ENCODE measurements at regions not wholly inside any gene's neighbourhood (a gene's known extent, or its start where the extent isn't known, plus 50 kb on each side); places are given as distances from the start of the nearest gene placed in this dataset.

DNA sequence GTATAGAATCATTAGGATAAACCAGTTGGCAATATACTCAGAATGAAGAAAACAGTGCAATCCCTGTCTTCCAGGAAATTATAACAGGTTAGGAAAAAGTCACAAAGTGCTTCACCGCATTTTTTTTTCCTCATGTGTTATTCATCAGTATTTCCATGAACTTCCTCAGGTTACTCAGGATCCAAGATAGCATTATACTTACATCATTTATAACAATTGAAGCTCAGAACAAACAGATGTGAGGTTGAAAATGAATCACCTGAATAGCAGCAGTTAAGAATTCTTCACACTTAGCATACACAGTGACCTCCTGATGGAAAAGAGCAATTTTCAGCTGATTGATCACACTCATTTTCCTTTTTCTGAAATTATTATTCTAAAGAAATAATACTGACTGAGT, 1040.7 kb upstream of the B3GALT2 start:
- ATAC-seq (no peak), DNase-seq (ENCODE audit: low read depth, low spot score) (no peak)
- ChIA-PET RAD21 (ENCODE audit: low non-redundant PET in 1 of 2, low total read pairs in 2 of 2, uncharacterized antibody in 2 of 2, unreplicated experiment in 2 of 2) (no interaction called here), CTCF (no interaction called here), POLR2A (no interaction called here)
- Histone ChIP-seq H3K36me3 (ENCODE audit: control insufficient read depth in 1 of 2, insufficient read depth in 2 of 2, low read length in 2 of 2) (no peaks in the 10 kb centered on the region), H2AFZ (ENCODE audit: low read depth, low read length, poor library complexity, severe bottlenecking) (no peak overlapping the region), H3K9ac (ENCODE audit: low read length) (no peak overlapping the region), H3K4me2 (ENCODE audit: low read length) (no peak overlapping the region), H3K27me3 (ENCODE audit: insufficient read depth, low read length) (no peaks in the 10 kb centered on the region), H3K9me2 (ENCODE audit: insufficient read depth) (no peaks in the 10 kb centered on the region), H3K79me2 (ENCODE audit: insufficient read depth, low read length) (no peaks in the 10 kb centered on the region), H3K4me1 (ENCODE audit: control insufficient read depth in 1 of 2, insufficient read depth in 2 of 2, low read length in 2 of 2) (no peaks in the 10 kb centered on the region), H3K4me3 (replicated peaks in 1 of 2; ENCODE audit: low read depth in 1 of 2, low read length in 2 of 2) (no peak overlapping the region), H4K20me1 (ENCODE audit: insufficient read depth) (no peaks in the 10 kb centered on the region), H3K9me3 (ENCODE audit: control insufficient read depth in 1 of 2, insufficient read depth in 1 of 2, low read depth in 1 of 2, low read length in 2 of 2) (no peaks in the 10 kb centered on the region), H3K27ac (ENCODE audit: low read depth, low read length) (no peak overlapping the region)
- no TSS peak for BruUV-seq (replicated peaks)
- intact Hi-C loops (cut with micrococcal nuclease), result no loop called here
- TF ChIP-seq SP1 (IDR thresholded peaks at IDR 0.05; ENCODE audit: low read depth), result no peak
- TF ChIP-seq, protein P1, sequence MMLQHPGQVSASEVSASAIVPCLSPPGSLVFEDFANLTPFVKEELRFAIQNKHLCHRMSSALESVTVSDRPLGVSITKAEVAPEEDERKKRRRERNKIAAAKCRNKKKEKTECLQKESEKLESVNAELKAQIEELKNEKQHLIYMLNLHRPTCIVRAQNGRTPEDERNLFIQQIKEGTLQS (IDR thresholded peaks at IDR 0.05), result no peak
- TF ChIP-seq TCF7L2 (IDR thresholded peaks at IDR 0.05; ENCODE audit: borderline replicate concordance, extremely low read depth, insufficient read depth, insufficient read length), result no peak
- TF ChIP-seq POLR2A (IDR thresholded peaks at IDR 0.05; ENCODE audit: borderline replicate concordance, extremely low read depth, insufficient read depth, insufficient read length), result no peak
- TF ChIP-seq ZFX (IDR thresholded peaks at IDR 0.05), result no peak
- TF ChIP-seq, protein P2, sequence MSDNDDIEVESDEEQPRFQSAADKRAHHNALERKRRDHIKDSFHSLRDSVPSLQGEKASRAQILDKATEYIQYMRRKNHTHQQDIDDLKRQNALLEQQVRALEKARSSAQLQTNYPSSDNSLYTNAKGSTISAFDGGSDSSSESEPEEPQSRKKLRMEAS (IDR thresholded peaks at IDR 0.05), result no peak

DNA sequence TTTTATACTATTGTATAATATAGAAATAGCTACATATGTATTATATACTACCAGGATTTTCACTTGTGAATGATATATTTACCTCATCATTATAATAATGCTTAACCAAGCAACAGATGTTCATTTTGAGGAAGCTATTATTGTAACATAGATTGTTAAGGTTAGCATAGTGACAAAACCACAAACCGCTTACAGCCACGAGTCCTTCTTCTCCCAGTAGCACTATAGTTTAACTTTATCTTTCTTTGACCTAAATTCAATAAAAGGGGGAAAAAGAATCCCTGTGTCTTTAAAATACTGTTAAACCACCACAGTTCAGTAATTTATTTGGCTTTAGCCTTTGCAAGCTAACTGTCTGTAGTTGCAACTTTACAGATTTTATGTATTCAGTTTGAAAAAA, 1039.4 kb upstream of the B3GALT2 start:
- Histone ChIP-seq H3K4me1 (ENCODE audit: control insufficient read depth in 1 of 2, insufficient read depth in 2 of 2, low read length in 2 of 2) (no peaks in the 10 kb centered on the region), H3K4me2 (ENCODE audit: low read length) (no peak overlapping the region), H3K27ac (ENCODE audit: low read depth, low read length) (no peak overlapping the region), H3K9me2 (ENCODE audit: insufficient read depth) (no peaks in the 10 kb centered on the region), H3K27me3 (ENCODE audit: insufficient read depth, low read length) (no peaks in the 10 kb centered on the region), H4K20me1 (ENCODE audit: insufficient read depth) (no peaks in the 10 kb centered on the region), H3K4me3 (replicated peaks in 1 of 2; ENCODE audit: low read depth in 1 of 2, low read length in 2 of 2) (no peak overlapping the region), H3K9ac (ENCODE audit: low read length) (no peak overlapping the region), H3K9me3 (ENCODE audit: control insufficient read depth in 1 of 2, insufficient read depth in 1 of 2, low read depth in 1 of 2, low read length in 2 of 2) (no peaks in the 10 kb centered on the region), H3K36me3 (ENCODE audit: control insufficient read depth in 1 of 2, insufficient read depth in 2 of 2, low read length in 2 of 2) (no peaks in the 10 kb centered on the region), H2AFZ (ENCODE audit: low read depth, low read length, poor library complexity, severe bottlenecking) (no peak overlapping the region), H3K79me2 (ENCODE audit: insufficient read depth, low read length) (no peaks in the 10 kb centered on the region)
- DNase-seq (ENCODE audit: low read depth, low spot score) (no peak), ATAC-seq (no peak)
- ChIA-PET POLR2A (no interaction called here), RAD21 (ENCODE audit: low non-redundant PET in 1 of 2, low total read pairs in 2 of 2, uncharacterized antibody in 2 of 2, unreplicated experiment in 2 of 2) (no interaction called here), CTCF (no interaction called here)
- no TSS peak for BruUV-seq (replicated peaks)
- intact Hi-C loops (cut with micrococcal nuclease), result no loop called here
- TF ChIP-seq POLR2A (IDR thresholded peaks at IDR 0.05; ENCODE audit: borderline replicate concordance, extremely low read depth, insufficient read depth, insufficient read length), result no peak
- TF ChIP-seq, protein P2 (IDR thresholded peaks at IDR 0.05), result no peak
- TF ChIP-seq EGR1 (IDR thresholded peaks at IDR 0.05; ENCODE audit: low read depth), result no peak
- TF ChIP-seq CBX3 (IDR thresholded peaks at IDR 0.05; ENCODE audit: low read depth), result no peak

All from HCT116 (cell line).